ENCODE measurements at regions not wholly inside any gene's neighbourhood (a gene's known extent, or its start where the extent isn't known, plus 50 kb on each side); places are given as distances from the start of the nearest gene placed in this dataset.

DNA sequence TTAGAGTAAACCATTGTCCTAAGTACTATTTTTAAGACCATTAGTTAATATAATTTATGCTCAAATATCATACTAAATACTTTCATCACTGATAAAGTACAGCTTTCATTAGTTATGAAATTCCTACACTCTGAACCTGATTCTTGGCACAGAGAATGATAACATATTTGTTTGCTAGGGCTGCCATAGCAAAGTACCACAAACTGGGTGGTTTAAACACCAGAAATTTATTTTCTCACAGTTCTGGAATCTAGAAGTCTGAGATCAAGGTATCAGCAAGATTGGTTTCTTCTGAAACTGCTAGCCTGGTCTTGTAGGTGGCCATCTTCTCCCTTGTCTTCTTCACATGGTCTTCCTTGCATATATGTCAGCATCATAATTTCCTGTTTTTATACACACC lies 608.4 kb downstream of the TLE1 start:
- TF ChIP-seq CTCF (optimal IDR thresholded peaks at IDR 0.05 in 1 of 3, IDR thresholded peaks at IDR 0.05 in 1 of 3, conservative IDR thresholded peaks at IDR 0.05 in 1 of 3; ENCODE audit: extremely low read depth in 1 of 3, insufficient read depth in 2 of 3, low read length in 3 of 3) (no peak), EZH2 (IDR thresholded peaks at IDR 0.05; ENCODE audit: low read length) (no peak)
